MM.1S (cell line): ENCODE measurements at regions not wholly inside any gene's neighbourhood (a gene's known extent, or its start where the extent isn't known, plus 50 kb on each side); places are given as distances from the start of the nearest gene placed in this dataset.

Experiments
- EZH2 ChIP-seq: fragments of 300-600 bp; sonication (generic); optimal IDR thresholded peaks from 2 replicates; pipeline ENCODE3; 2017; ENCODE audit warnings: low read depth, mild to moderate bottlenecking, antibody characterized with exemption, low read length, mixed read lengths
- EZH2phosphoT487 ChIP-seq: fragments of 300-600 bp; sonication (generic); IDR thresholded peaks from 2 replicates; pipeline ENCODE4 v1.6.1; 2018; ENCODE audit warnings: antibody characterized with exemption, low read length
- TF ChIP-seq, protein P1 (sequence below): fragments of 300-600 bp; sonication (generic); IDR thresholded peaks from 2 replicates; pipeline ENCODE4 v1.5.1; 2016; ENCODE audit warnings: antibody characterized with exemption, low read length, mixed read lengths

GRCh38 chr4:175176710-175177109 is 258.6 kb downstream of the ADAM29 start:
- TF ChIP-seq, protein P1, sequence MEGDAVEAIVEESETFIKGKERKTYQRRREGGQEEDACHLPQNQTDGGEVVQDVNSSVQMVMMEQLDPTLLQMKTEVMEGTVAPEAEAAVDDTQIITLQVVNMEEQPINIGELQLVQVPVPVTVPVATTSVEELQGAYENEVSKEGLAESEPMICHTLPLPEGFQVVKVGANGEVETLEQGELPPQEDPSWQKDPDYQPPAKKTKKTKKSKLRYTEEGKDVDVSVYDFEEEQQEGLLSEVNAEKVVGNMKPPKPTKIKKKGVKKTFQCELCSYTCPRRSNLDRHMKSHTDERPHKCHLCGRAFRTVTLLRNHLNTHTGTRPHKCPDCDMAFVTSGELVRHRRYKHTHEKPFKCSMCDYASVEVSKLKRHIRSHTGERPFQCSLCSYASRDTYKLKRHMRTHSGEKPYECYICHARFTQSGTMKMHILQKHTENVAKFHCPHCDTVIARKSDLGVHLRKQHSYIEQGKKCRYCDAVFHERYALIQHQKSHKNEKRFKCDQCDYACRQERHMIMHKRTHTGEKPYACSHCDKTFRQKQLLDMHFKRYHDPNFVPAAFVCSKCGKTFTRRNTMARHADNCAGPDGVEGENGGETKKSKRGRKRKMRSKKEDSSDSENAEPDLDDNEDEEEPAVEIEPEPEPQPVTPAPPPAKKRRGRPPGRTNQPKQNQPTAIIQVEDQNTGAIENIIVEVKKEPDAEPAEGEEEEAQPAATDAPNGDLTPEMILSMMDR: no peak
- TF ChIP-seq EZH2phosphoT487 (no peak), EZH2 (no peak)
